Activated T-helper 1 cell treated with anti-CD3 and anti-CD28 coated beads, Interleukin-12 subunit alpha, Interleukin-12 subunit beta, Interleukin-2, Interleukin-4 antibody, amounts not matched to agents 30 ng/mL and 10 ng/mL and 1 ng/mL, durations not matched to agents 14 hours and 24 hours and 36 hours (primary cell): ENCODE measurements at regions not wholly inside any gene's neighbourhood (a gene's known extent, or its start where the extent isn't known, plus 50 kb on each side); places are given as distances from the start of the nearest gene placed in this dataset.
"Not testable (repeated sequence)": the region's sequence is repeated elsewhere in the genome, so short reads cannot be mapped to it uniquely, and the experiment has no call there.

Source experiments
- DNase-seq: peaks from one replicate; pipeline ENCODE4 v3.0.0; 2021; ENCODE audit warnings: low spot score
- H3K27ac Mint-ChIP-seq: one replicate; pipeline ENCODE4 v1.8.0; 2021; ENCODE audit warnings: mild to moderate bottlenecking, mixed read lengths
- H3K27me3 Mint-ChIP-seq: one replicate; pipeline ENCODE4 v1.8.0; 2022; ENCODE audit warnings: mild to moderate bottlenecking, moderate library complexity, mixed read lengths; ENCODE audit not compliant: insufficient read depth
- H3K36me3 Mint-ChIP-seq: one replicate; pipeline ENCODE4 v1.8.0; 2021; ENCODE audit warnings: low read depth, mixed read lengths
- H3K4me1 Mint-ChIP-seq: one replicate; pipeline ENCODE4 v1.8.0; 2021; ENCODE audit warnings: low read depth, mixed read lengths
- H3K4me3 Mint-ChIP-seq: one replicate; pipeline ENCODE4 v1.8.0; 2021; ENCODE audit warnings: mild to moderate bottlenecking, moderate library complexity, mixed read lengths
- H3K9me3 Mint-ChIP-seq: one replicate; pipeline ENCODE4 v1.8.0; 2021; ENCODE audit warnings: mixed read lengths
- intact Hi-C: fragments of 100-400 bp; cut with micrococcal nuclease; formaldehyde crosslinking; loops from one replicate; pipeline ENCODE4 v1.15.1; 2024

GRCh38 chr1:191525944-191526343, 632.3 kb upstream of the RGS18 start:
- H3K27me3 Mint-ChIP-seq, H3K9me3 Mint-ChIP-seq, H3K4me1 Mint-ChIP-seq, DNase-seq, intact Hi-C loops, H3K27ac Mint-ChIP-seq, H3K36me3 Mint-ChIP-seq, H3K4me3 Mint-ChIP-seq: not testable (repeated sequence)

DNA sequence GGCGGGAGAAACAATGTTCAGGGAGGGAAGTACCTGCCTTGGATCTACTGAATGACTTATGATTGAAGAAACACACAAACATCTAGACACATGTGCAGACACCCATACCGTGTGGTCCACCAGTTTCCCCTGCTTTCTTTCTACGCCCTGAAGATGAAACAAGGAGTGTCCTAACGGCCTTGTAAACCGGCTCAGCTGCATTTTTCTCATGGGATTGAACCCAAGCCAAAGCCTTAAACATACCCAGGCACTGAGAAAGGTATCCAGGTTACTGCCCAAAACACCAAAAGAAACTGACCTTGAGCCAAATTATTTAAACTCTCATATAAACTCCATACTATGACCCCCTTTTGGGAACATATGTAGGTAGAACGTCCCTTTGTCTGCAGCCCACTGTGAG, 630.0 kb upstream of the RGS18 start:
- no peaks in the 10 kb centered on the region for H3K4me1 Mint-ChIP-seq
- H3K27me3 Mint-ChIP-seq = no peaks in the 10 kb centered on the region
- H3K9me3 Mint-ChIP-seq = no peaks in the 10 kb centered on the region
- H3K27ac Mint-ChIP-seq = no peak overlapping the region
- no peak overlapping the region for H3K4me3 Mint-ChIP-seq
- no peak for DNase-seq
- intact Hi-C loops = no loop called here
- H3K36me3 Mint-ChIP-seq = no peaks in the 10 kb centered on the region

DNA sequence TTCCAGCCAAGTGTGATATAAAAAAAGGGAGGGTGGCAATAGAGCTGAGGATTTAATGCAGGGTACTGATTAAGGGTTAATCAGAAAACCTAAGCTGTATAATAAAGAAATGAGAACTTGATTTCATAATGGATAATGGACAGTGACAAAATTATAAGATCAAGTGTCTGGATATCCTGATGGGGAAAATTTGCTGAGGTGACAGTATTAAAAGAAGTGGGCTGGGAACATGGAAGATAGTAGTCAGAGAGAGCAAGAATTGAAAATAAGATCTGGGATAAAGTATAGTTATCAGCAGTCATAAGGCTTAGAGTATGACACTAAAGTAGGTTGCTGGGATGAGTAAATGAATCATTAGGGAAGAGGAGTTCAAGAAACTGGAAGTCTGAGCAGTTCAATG, 627.3 kb upstream of the RGS18 start:
- no peaks in the 10 kb centered on the region for H3K4me1 Mint-ChIP-seq
- no peak for DNase-seq
- intact Hi-C loops = no loop called here
- H3K27ac Mint-ChIP-seq = no peak overlapping the region
- H3K27me3 Mint-ChIP-seq = no peaks in the 10 kb centered on the region
- H3K36me3 Mint-ChIP-seq = no peaks in the 10 kb centered on the region
- H3K9me3 Mint-ChIP-seq = no peaks in the 10 kb centered on the region
- H3K4me3 Mint-ChIP-seq = no peak overlapping the region

DNA sequence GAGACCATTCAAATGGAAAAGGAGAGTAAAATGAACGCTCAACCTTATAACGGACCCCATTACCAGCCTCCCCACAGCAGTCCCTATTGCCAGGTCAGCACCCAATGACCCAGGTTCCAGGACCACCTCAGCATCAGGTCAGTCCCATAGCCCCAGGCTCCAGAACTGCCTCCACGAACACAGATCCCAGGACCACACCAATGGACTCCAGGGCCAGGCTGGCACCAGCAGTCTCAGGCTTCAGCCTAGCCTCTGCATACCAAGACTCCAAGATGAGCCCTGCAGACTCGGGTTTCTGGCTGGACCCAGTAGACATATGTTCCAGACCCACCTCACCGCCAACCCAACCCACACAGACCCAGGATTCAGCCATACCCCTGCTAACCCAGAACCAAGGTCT, 625.0 kb upstream of the RGS18 start:
- intact Hi-C loops = no loop called here
- H3K4me3 Mint-ChIP-seq = no peak overlapping the region
- H3K27me3 Mint-ChIP-seq = no peaks in the 10 kb centered on the region
- H3K4me1 Mint-ChIP-seq = no peaks in the 10 kb centered on the region
- no peak for DNase-seq
- no peak overlapping the region for H3K27ac Mint-ChIP-seq
- no peaks in the 10 kb centered on the region for H3K9me3 Mint-ChIP-seq
- no peaks in the 10 kb centered on the region for H3K36me3 Mint-ChIP-seq

DNA sequence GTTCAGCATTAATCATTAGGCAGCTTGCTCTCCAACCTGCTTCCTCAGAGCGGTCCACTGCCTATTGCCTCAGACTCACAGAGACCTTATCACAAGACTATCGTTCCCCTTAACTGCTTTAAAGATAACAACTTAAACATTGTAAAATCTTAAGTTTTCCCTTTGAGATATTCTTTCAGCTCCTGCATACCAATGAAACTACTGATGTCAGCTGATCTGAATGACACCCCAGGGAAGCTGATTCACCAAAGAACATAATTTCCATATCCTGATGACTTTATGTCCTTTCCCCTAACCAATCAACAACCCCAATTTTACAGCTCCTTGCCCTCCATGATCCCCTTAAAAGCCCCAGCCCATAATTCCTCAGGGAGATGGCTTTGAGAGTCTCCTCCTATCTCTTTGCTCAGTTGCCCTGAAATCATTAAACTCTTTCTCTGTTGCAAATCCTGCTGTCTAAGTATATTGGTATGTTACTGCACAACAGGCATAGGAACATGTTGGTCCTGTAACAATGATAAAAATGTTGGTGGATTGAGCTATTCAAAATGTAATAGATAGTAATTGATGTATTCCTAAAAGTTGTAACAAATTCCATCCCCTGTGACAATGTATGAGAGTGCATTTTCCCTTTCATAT, 621.4 kb upstream of the RGS18 start:
- Mint-ChIP-seq H3K36me3 (no peaks in the 10 kb centered on the region), H3K4me3 (no peak overlapping the region), H3K27ac (no peak overlapping the region), H3K4me1 (no peaks in the 10 kb centered on the region), H3K27me3 (no peaks in the 10 kb centered on the region), H3K9me3 (no peaks in the 10 kb centered on the region)
- intact Hi-C loops = no loop called here
- DNase-seq = no peak

- Mint-ChIP-seq H3K9me3 (peaks cover 8% of the 10 kb centered on the region), H3K4me1 (no peaks in the 10 kb centered on the region), H3K36me3 (no peaks in the 10 kb centered on the region), H3K27me3 (no peaks in the 10 kb centered on the region), H3K4me3 (no peak overlapping the region), H3K27ac (no peak overlapping the region)
- DNase-seq = no peak
- intact Hi-C loops = no loop called here
Observed at GRCh38 chr1:191541758-191542157, 616.5 kb upstream of the RGS18 start.

DNA sequence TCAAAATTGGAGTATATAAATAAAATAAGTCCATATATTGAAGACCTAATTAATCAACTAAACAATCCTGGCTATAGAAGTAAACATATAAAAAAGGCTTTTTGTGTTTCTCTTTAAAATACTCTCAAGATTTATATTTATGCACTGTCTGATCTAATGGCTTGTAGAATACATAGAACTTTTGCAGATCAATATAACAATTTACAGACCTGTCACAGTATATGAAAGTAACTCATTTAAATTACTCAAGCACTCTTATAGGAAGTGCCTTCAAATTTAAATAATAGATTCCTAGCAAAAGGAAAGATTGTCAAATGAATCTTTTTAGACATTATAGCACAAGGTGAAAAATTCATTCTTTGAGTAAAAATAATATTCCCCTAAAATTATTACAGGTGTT, 615.8 kb upstream of the RGS18 start:
- no peak overlapping the region for H3K27ac Mint-ChIP-seq
- H3K4me1 Mint-ChIP-seq = no peaks in the 10 kb centered on the region
- H3K9me3 Mint-ChIP-seq = peaks cover 8% of the 10 kb centered on the region
- no peak for DNase-seq
- intact Hi-C loops = no loop called here
- H3K4me3 Mint-ChIP-seq = no peak overlapping the region
- no peaks in the 10 kb centered on the region for H3K27me3 Mint-ChIP-seq
- no peaks in the 10 kb centered on the region for H3K36me3 Mint-ChIP-seq

GRCh38 chr1:191546803-191547202, 611.5 kb upstream of the RGS18 start:
- no peaks in the 10 kb centered on the region for H3K36me3 Mint-ChIP-seq
- intact Hi-C loops = no loop called here
- peaks cover 8% of the 10 kb centered on the region for H3K9me3 Mint-ChIP-seq
- DNase-seq = no peak
- H3K27ac Mint-ChIP-seq = no peak overlapping the region
- no peaks in the 10 kb centered on the region for H3K4me1 Mint-ChIP-seq
- no peaks in the 10 kb centered on the region for H3K27me3 Mint-ChIP-seq
- H3K4me3 Mint-ChIP-seq = no peak overlapping the region

DNA sequence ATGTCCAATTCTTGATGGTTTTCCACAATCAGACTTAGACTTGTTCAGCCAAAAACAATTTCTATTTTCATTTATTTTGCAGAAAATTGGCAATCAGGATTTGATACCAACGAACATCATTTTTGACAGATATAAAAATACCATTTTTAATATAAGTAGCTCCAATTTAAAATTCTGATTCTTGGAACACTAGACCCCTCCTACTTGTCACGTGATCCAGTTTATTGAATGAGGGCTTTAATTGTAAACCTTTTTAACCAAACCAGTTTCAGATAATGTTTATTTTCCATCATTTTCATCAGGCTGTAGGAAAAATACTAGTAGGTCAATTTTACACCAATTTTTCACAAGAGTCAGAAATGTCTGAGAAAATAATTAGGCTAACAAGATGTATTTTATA, 607.2 kb upstream of the RGS18 start:
- Mint-ChIP-seq H3K27me3 (no peaks in the 10 kb centered on the region), H3K4me1 (no peaks in the 10 kb centered on the region), H3K9me3 (peaks cover 4% of the 10 kb centered on the region), H3K36me3 (no peaks in the 10 kb centered on the region), H3K27ac (no peak overlapping the region), H3K4me3 (no peak overlapping the region)
- intact Hi-C loops = no loop called here
- no peak for DNase-seq

- Mint-ChIP-seq H3K27ac (no peak overlapping the region), H3K36me3 (no peaks in the 10 kb centered on the region)
- intact Hi-C loops = no loop called here
Observed at GRCh38 chr1:191558379-191558778, 599.9 kb upstream of the RGS18 start.

GRCh38 chr1:191561276-191561675, 597.0 kb upstream of the RGS18 start:
- Mint-ChIP-seq H3K4me1 (no peaks in the 10 kb centered on the region), H3K27me3 (no peaks in the 10 kb centered on the region), H3K9me3 (no peaks in the 10 kb centered on the region), H3K4me3 (no peak overlapping the region), H3K27ac (no peak overlapping the region), H3K36me3 (no peaks in the 10 kb centered on the region)
- intact Hi-C loops = no loop called here
- no peak for DNase-seq

More at GRCh38 chr1:191558379-191558778, 599.9 kb upstream of the RGS18 start:
- no peak for DNase-seq
- peaks cover 4% of the 10 kb centered on the region for H3K9me3 Mint-ChIP-seq
- H3K4me1 Mint-ChIP-seq = no peaks in the 10 kb centered on the region
- no peaks in the 10 kb centered on the region for H3K27me3 Mint-ChIP-seq
- no peak overlapping the region for H3K4me3 Mint-ChIP-seq

DNA sequence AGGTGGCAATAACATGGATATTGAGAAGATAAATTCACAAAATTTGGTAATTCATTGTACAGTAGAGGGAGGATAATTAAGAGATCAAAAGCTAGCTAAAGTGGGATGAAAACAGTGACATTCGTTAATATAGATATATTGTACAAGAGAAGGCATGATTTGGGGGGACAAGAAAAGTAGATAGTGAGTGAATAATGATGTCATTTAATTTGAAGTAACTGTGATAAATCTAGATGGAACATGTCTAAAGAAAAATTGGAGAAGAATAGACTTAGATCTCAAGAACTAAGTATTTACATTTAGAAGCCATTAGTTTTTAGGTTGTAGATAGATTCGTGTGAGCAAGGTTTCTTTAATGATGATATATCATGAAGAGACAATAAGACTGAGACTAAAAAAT, 594.0 kb upstream of the RGS18 start:
- Mint-ChIP-seq H3K9me3 (no peaks in the 10 kb centered on the region), H3K36me3 (no peaks in the 10 kb centered on the region), H3K4me3 (no peak overlapping the region), H3K4me1 (no peaks in the 10 kb centered on the region), H3K27ac (no peak overlapping the region), H3K27me3 (no peaks in the 10 kb centered on the region)
- DNase-seq = no peak
- intact Hi-C loops = no loop called here

- H3K4me1 Mint-ChIP-seq = no peaks in the 10 kb centered on the region
- no peak for DNase-seq
- H3K27me3 Mint-ChIP-seq = no peaks in the 10 kb centered on the region
- H3K27ac Mint-ChIP-seq = no peak overlapping the region
- intact Hi-C loops = no loop called here
- no peak overlapping the region for H3K4me3 Mint-ChIP-seq
- H3K36me3 Mint-ChIP-seq = no peaks in the 10 kb centered on the region
- H3K9me3 Mint-ChIP-seq = no peaks in the 10 kb centered on the region
Observed at GRCh38 chr1:191572479-191572878, 585.8 kb upstream of the RGS18 start.

DNA sequence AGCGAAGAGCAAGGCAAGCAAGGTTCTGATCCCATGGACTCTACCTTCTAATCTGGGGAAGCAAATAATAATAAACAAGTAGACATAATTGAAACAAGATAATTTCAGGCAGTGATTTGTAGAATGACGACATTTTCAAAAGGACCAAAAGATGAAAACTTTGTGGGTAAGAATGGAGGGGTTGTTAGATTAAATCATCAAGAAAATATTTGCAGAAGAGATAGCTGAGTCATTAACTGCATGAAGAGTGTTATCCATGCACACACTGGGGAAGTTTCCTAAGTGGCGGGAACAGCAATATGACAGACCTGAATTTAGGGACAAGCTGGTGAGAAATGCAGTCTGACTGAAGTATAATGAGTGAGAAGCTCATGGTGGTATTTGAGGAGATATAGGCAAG, 583.1 kb upstream of the RGS18 start:
- Mint-ChIP-seq H3K4me1 (no peaks in the 10 kb centered on the region), H3K4me3 (no peak overlapping the region), H3K27me3 (no peaks in the 10 kb centered on the region), H3K36me3 (no peaks in the 10 kb centered on the region), H3K9me3 (no peaks in the 10 kb centered on the region), H3K27ac (no peak overlapping the region)
- intact Hi-C loops = no loop called here
- DNase-seq = no peak
